ENCODE measurements at regions not wholly inside any gene's neighbourhood (a gene's known extent, or its start where the extent isn't known, plus 50 kb on each side); places are given as distances from the start of the nearest gene placed in this dataset.

- no peaks in the 10 kb centered on the region for H3K9me3 ChIP-seq (replicated peaks; ENCODE audit: control insufficient read depth, insufficient read depth, low read depth, low read length)
- H3K4me3 ChIP-seq, result no peak overlapping the region
- H3K9me1 ChIP-seq (ENCODE audit: control insufficient read depth, insufficient read depth, low read length), result no peaks in the 10 kb centered on the region
- H3K27ac ChIP-seq (ENCODE audit: extremely low read depth, low read depth, low read length), result no peak overlapping the region
- intact Hi-C loops (cut with micrococcal nuclease) (loop anchor here (10.0 kb wide), 1 partner anchor 155 kb away; no protein-coding TSS in a partner anchor), in situ Hi-C loops (cut with MboI) (no loop called here)
- H3K27me3 ChIP-seq (ENCODE audit: control insufficient read depth in 2 of 2, insufficient read depth in 2 of 2, low read length in 2 of 2), result peaks cover 0 to 22% of the 10 kb centered on the region in 2 experiments; a peak in 2 of 5 replicates
- 0% methylated on average over 4 of the region's 5 CpGs for WGBS (ENCODE audit: insufficient coverage, low coverage, missing lambda C conversion rate)
- H2AFZ ChIP-seq (ENCODE audit: low read depth, low read length), result no peak overlapping the region
- no peak overlapping the region for H3K9ac ChIP-seq (ENCODE audit: insufficient read depth in 1 of 2, low read depth in 2 of 2, low read length in 2 of 2)
- ChIA-PET POLR2A (no interaction called here), CTCF (ENCODE audit: low intra/inter-chr PET ratio) (no interaction called here)
- no peaks in the 10 kb centered on the region for H3K4me1 ChIP-seq (replicated peaks in 1 of 2; ENCODE audit: control insufficient read depth in 2 of 2, insufficient read depth in 2 of 2, low read length in 2 of 2)
- no peak for ATAC-seq
- no TSS peak for BruUV-seq (replicated peaks)
- DNase-seq (ENCODE audit: extremely low read depth in 1 of 4, low spot score in 3 of 4), result no peak
- H4K20me1 ChIP-seq (replicated peaks; ENCODE audit: control insufficient read depth, insufficient read depth, low read length), result no peaks in the 10 kb centered on the region
- no peak overlapping the region for H3K4me2 ChIP-seq (ENCODE audit: insufficient read depth, low read length)
- no peaks in the 10 kb centered on the region for H3K36me3 ChIP-seq (ENCODE audit: control insufficient read depth, insufficient read depth, low read length)
- no peak for FAIRE-seq
- H3K79me2 ChIP-seq (ENCODE audit: control insufficient read depth, insufficient read depth, low read length), result no peaks in the 10 kb centered on the region
- no peak for TF ChIP-seq SP2 (IDR thresholded peaks at IDR 0.05; ENCODE audit: extremely low read depth, low read depth, low read length, poor library complexity, severe bottlenecking)
- no peak for TF ChIP-seq ZBTB8A (IDR thresholded peaks at IDR 0.05; ENCODE audit: partially characterized antibody)
- no peak for TF ChIP-seq ZNF384 (IDR thresholded peaks at IDR 0.05; ENCODE audit: low read depth, low read length)
- no peak for TF ChIP-seq ZNF134 (CRISPR knock-in tag; conservative IDR thresholded peaks at IDR 0.05)
- TF ChIP-seq ZNF324 (CRISPR knock-in tag; IDR thresholded peaks at IDR 0.05), result no peak
- no peak for TF ChIP-seq HIVEP1 (CRISPR knock-in tag; IDR thresholded peaks at IDR 0.05)
- no peak for TF ChIP-seq AFF1 (IDR thresholded peaks at IDR 0.05; ENCODE audit: low read depth in 1 of 2, partially characterized antibody in 2 of 2)
- no peak for TF ChIP-seq RAD21 (CRISPR knock-in tag; conservative IDR thresholded peaks at IDR 0.05 in 1 of 2, IDR thresholded peaks at IDR 0.05 in 1 of 2)
- TF ChIP-seq SRSF1 (IDR thresholded peaks at IDR 0.05; ENCODE audit: low read depth, low read length), result no peak
- TF ChIP-seq XRCC5 (IDR thresholded peaks at IDR 0.05; ENCODE audit: low read depth, low read length), result no peak
- TF ChIP-seq MLLT1 (IDR thresholded peaks at IDR 0.05), result no peak
- no peak for TF ChIP-seq ZNF232 (CRISPR knock-in tag; IDR thresholded peaks at IDR 0.05)
- no peak for TF ChIP-seq ZNF785 (CRISPR knock-in tag; IDR thresholded peaks at IDR 0.05)
- no peak for TF ChIP-seq WHSC1 (IDR thresholded peaks at IDR 0.05; ENCODE audit: low read length)
- no peak for TF ChIP-seq E2F6 (IDR thresholded peaks at IDR 0.05; ENCODE audit: borderline replicate concordance in 1 of 2, extremely low read depth in 1 of 2, insufficient read depth in 1 of 2, insufficient read length in 1 of 2, low read depth in 1 of 2, low read length in 1 of 2, poor library complexity in 1 of 2, severe bottlenecking in 1 of 2)
These were observed 292.7 kb downstream of the RNF144A start for GRCh38 chr2:7209757-7210555.

All from K562 (cell line).